Pancreas (tissue), 10 donors: ENCODE measurements at regions not wholly inside any gene's neighbourhood (a gene's known extent, or its start where the extent isn't known, plus 50 kb on each side); places are given as distances from the start of the nearest gene placed in this dataset.

Experiments used
- ATAC-seq, 4 donors: fragments of 200-7000 bp; cut with Tn5 transposase; one replicate each; pipeline versions ENCODE4 v1.8.0 to v1.9.1; 2020; ENCODE audit warnings: mild to moderate bottlenecking in 4 of 4, moderate library complexity in 4 of 4
- DNase-seq, 6 donors: peaks; one replicate each; pipeline ENCODE4 v3.0.0-alpha.2; 2020
- FAIRE-seq: peaks from 2 replicates; lab custom pipeline; 2012; peaks lifted over from hg19 to GRCh38; lab: Jason Lieb, UNC
- H3K27ac ChIP-seq, 4 donors: fragments of 200-600 bp; sonication (generic); 1 replicate in 3 of 4; 2 replicates in 1 of 4; pipeline versions ENCODE4 v1.5.0 to v1.8.0; 2020
- H3K27me3 ChIP-seq, 4 donors: fragments of 200-600 bp; one replicate each; pipeline ENCODE4 v1.8.0; 2021
- H3K36me3 ChIP-seq, 3 donors: fragments of 200-600 bp; sonication (generic) in 1 of 3; one replicate each; pipeline versions ENCODE4 v1.5.0 to v1.8.0; 2020 to 2021
- H3K4me1 ChIP-seq, 3 donors: fragments of 200-600 bp; one replicate each; pipeline ENCODE4 v1.8.0; 2021
- H3K4me3 ChIP-seq, 4 donors: fragments of 200-600 bp; sonication (generic) in 2 of 4; one replicate each; pipeline versions ENCODE4 v1.5.0 to v1.8.0; 2020 to 2021
- H3K9me3 ChIP-seq, 4 donors: fragments of 200-600 bp; one replicate each; pipeline ENCODE4 v1.8.0; 2021
- CTCF ChIP-seq, 4 donors: fragments of 200-600 bp; sonication (generic) in 3 of 4; IDR thresholded peaks; one replicate each; pipeline versions ENCODE4 v1.5.0 to v1.8.0; 2021; ENCODE audit warnings: antibody characterized with exemption in 4 of 4
- WGBS, 2 donors: extraction: QIAGEN DNeasy Blood & Tissue Kit; methylation state at CpG; one replicate each; pipeline ENCODE4 v1.1.7; 2013; 5-methylcytosine and 5-hydroxymethylcytosine counted together
- intact Hi-C, 3 donors: fragments of 100-400 bp; cut with DNase I; formaldehyde crosslinking; loops; one replicate each; pipeline versions ENCODE4 v1.11.1 to v1.14.2; 2022
- donor health status: healthy with polysubstance abuse.
- donor health status: DM: no; HTN: no; CAD: no; lungs with moderate emphysema.
- donor health status: DM: no; HTN: no; CAD: no.
- donor health status: control.
- donor health status: control.
- donor health status: Bipolar disorder and iron deficiency.
- donor health status: DM: yes; HTN: yes; CAD: no.
- donor health status: DM: no; HTN: no; CAD: no.
- donor health status: DM: no; HTN: no; CAD: no.
- donor health status: DM: yes; HTN: yes; CAD: no.

DNA sequence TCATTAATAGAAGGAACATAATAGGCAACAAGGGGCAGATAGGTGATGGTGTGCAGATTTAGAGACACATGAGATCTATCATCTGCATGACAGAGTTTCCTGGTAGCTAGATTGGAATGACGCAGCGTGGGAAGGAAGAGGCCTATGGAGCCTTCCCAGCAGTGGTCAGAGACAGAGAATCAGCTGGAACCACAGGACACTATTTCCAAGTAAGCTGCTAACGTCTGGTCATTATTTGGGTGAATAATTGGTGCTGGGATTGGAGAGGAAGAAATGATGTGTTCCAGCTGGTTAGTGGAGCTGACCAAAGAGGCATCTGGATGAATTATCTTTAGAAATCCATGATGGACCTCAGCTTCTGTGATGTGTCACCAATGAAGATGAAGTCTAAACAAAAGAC, 91.2 kb upstream of the PRR16 start:
- H3K4me1 ChIP-seq: no peaks in the 10 kb centered on the region
- H3K36me3 ChIP-seq: no peaks in the 10 kb centered on the region
- TF ChIP-seq CTCF (IDR thresholded peaks at IDR 0.05): no peak
- H3K27me3 ChIP-seq: no peaks in the 10 kb centered on the region
- H3K4me3 ChIP-seq: no peak overlapping the region
- intact Hi-C loops: no loop called here
- DNase-seq (no peak), FAIRE-seq (no peak), ATAC-seq (peak in 1 of 4 donors; percentile 25)
- H3K27ac ChIP-seq: no peak overlapping the region
- H3K9me3 ChIP-seq: no peaks in the 10 kb centered on the region
- 73 to 80% methylated on average over 3 of the region's 3 CpGs for WGBS, 2 donors

- intact Hi-C loops: no loop called here
- no peak for DNase-seq
- Histone ChIP-seq H3K4me3 (no peak overlapping the region), H3K4me1 (no peaks in the 10 kb centered on the region), H3K36me3 (no peaks in the 10 kb centered on the region), H3K27me3 (no peaks in the 10 kb centered on the region), H3K9me3 (no peaks in the 10 kb centered on the region), H3K27ac (no peak overlapping the region)
- ATAC-seq: no peak
- peak; percentile 13 for FAIRE-seq
- 44 to 47% methylated on average over 1 of the region's 1 CpG for WGBS, 2 donors
- no peak for TF ChIP-seq CTCF (IDR thresholded peaks at IDR 0.05)
These were observed 88.9 kb upstream of the PRR16 start for GRCh38 chr5:120375248-120375647.

GRCh38 chr5:120380644-120381043, 83.5 kb upstream of the PRR16 start:
- TF ChIP-seq CTCF (IDR thresholded peaks at IDR 0.05): no peak
- H3K4me3 ChIP-seq: no peak overlapping the region
- H3K27ac ChIP-seq: no peak overlapping the region
- FAIRE-seq (no peak), DNase-seq (no peak), ATAC-seq (no peak)
- WGBS, 2 donors: 61 to 64% methylated on average over 1 of the region's 1 CpG
- H3K9me3 ChIP-seq: no peaks in the 10 kb centered on the region
- intact Hi-C loops: no loop called here
- no peaks in the 10 kb centered on the region for H3K27me3 ChIP-seq
- no peaks in the 10 kb centered on the region for H3K36me3 ChIP-seq
- no peaks in the 10 kb centered on the region for H3K4me1 ChIP-seq

DNA sequence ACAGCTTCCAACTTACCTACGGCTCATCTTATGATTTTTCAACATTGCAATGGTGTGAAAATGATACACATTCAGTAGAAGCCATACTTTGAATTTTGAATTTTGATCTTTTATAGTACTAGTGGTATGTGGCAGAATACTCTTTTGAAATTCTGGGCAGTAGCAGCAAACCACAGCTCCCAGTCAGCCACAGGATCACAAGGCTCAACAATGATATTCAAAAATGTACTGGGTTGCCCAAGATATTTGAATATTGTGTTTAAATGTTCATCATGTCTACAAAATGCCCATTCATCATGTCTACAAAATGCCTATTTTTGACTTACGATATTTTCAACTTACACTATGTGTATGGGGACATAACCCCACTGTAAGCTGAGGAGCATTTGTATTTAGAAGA, 81.3 kb upstream of the PRR16 start:
- no peaks in the 10 kb centered on the region for H3K9me3 ChIP-seq
- DNase-seq: no peak
- H3K36me3 ChIP-seq: no peaks in the 10 kb centered on the region
- intact Hi-C loops: no loop called here
- WGBS, 2 donors: 73 to 86% methylated on average over 2 of the region's 2 CpGs
- ATAC-seq: no peak
- H3K4me3 ChIP-seq: no peak overlapping the region
- H3K27ac ChIP-seq: no peak overlapping the region
- TF ChIP-seq CTCF (IDR thresholded peaks at IDR 0.05): no peak
- no peaks in the 10 kb centered on the region for H3K27me3 ChIP-seq
- FAIRE-seq: no peak
- H3K4me1 ChIP-seq: no peaks in the 10 kb centered on the region

GRCh38 chr5:120386981-120387380, 77.1 kb upstream of the PRR16 start:
- no peak overlapping the region for H3K4me3 ChIP-seq
- no peaks in the 10 kb centered on the region for H3K9me3 ChIP-seq
- no peaks in the 10 kb centered on the region for H3K4me1 ChIP-seq
- no peaks in the 10 kb centered on the region for H3K36me3 ChIP-seq
- DNase-seq: no peak
- FAIRE-seq: no peak
- no peak overlapping the region for H3K27ac ChIP-seq
- intact Hi-C loops: no loop called here
- ATAC-seq: no peak
- no peak for TF ChIP-seq CTCF (IDR thresholded peaks at IDR 0.05)
- H3K27me3 ChIP-seq: no peaks in the 10 kb centered on the region
